GM06990 (cell line): ENCODE measurements at regions not wholly inside any gene's neighbourhood (a gene's known extent, or its start where the extent isn't known, plus 50 kb on each side); places are given as distances from the start of the nearest gene placed in this dataset.

Experiments
- DNase-seq: peaks from one replicate; pipeline ENCODE4 v3.0.0-alpha.2; 2011; ENCODE audit not compliant: insufficient read length; ENCODE audit errors: extremely low read depth
- H3K27me3 ChIP-seq: replicated peaks from 2 replicates; pipeline ENCODE4 v1.6.0; 2011; ENCODE audit warnings: low read length; ENCODE audit not compliant: control insufficient read depth, insufficient read depth
- H3K36me3 ChIP-seq: 2 replicates; pipeline ENCODE4 v1.5.1; 2011; ENCODE audit warnings: low read length; ENCODE audit not compliant: control insufficient read depth, insufficient read depth
- H3K4me3 ChIP-seq: replicated peaks from 2 replicates; pipeline ENCODE4 v1.5.1; 2011; ENCODE audit warnings: low read depth, mild to moderate bottlenecking, control low read depth, low read length
- TF ChIP-seq, protein P1 (sequence below): IDR thresholded peaks from 2 replicates; pipeline ENCODE4 v1.5.1; 2011; ENCODE audit warnings: low read length, control low read depth, mild to moderate bottlenecking, inconsistent platforms; ENCODE audit not compliant: insufficient read depth, poor library complexity, severe bottlenecking

DNA sequence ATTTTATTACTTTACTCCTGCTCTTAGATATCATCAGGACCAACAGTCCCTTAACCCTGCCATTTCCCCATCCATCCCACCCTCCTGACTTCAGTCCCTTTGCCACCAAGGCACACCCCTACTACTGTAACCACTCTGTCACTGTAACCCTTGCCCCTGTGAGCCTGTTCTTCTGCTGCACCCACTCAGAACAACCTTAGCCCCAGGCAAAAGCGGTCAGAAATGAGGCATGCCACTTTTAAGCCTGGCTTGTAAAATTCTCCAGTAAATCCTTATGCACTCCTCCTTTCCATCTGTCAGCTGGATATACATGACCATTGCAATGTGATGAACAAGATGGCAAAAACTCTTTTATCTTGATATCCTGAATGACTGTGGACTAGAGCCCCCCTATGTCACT lies 555.0 kb upstream of the PLXNA2 start:
- Histone ChIP-seq H3K27me3 (no peaks in the 10 kb centered on the region), H3K4me3 (no peak overlapping the region), H3K36me3 (no peaks in the 10 kb centered on the region)
- TF ChIP-seq, protein P1, sequence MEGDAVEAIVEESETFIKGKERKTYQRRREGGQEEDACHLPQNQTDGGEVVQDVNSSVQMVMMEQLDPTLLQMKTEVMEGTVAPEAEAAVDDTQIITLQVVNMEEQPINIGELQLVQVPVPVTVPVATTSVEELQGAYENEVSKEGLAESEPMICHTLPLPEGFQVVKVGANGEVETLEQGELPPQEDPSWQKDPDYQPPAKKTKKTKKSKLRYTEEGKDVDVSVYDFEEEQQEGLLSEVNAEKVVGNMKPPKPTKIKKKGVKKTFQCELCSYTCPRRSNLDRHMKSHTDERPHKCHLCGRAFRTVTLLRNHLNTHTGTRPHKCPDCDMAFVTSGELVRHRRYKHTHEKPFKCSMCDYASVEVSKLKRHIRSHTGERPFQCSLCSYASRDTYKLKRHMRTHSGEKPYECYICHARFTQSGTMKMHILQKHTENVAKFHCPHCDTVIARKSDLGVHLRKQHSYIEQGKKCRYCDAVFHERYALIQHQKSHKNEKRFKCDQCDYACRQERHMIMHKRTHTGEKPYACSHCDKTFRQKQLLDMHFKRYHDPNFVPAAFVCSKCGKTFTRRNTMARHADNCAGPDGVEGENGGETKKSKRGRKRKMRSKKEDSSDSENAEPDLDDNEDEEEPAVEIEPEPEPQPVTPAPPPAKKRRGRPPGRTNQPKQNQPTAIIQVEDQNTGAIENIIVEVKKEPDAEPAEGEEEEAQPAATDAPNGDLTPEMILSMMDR: no peak
- no peak for DNase-seq

- H3K27me3 ChIP-seq: no peaks in the 10 kb centered on the region
- H3K4me3 ChIP-seq: no peak overlapping the region
- TF ChIP-seq, protein P1: no peak
- DNase-seq: no peak
- H3K36me3 ChIP-seq: no peaks in the 10 kb centered on the region
Measured at GRCh38 chr1:208803011-208803811, 559.0 kb upstream of the PLXNA2 start.

DNA sequence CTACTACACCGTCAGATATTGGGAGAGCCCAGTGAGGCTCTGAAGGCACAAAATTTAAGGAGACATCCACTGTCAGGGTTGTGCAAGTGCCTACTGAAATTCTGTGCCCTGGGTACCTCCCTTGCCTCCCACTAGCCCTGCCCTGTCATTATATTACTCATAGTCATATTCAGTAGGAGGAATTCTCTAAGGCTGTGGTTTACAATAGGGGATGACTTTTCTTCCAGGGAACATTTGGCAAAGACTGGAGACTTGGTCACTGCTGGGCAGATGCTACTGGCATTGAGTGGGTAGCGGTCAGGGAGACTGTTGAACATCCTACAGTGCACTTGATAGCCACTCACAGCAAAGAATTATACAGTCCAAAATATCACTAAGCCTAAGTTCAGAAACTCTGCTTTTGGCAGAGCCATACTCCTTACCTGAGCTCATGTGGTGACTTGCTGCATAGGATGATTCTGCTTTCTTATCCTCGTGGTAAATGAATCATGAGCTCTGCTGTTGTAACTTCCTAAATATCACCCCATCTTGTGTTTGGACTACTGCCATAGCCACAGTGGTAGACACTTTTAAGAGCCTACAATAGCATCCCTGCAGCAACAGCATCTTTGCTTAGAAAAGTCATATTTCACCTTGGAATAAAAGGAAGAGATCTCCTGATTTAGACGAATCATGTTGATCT lies 563.4 kb upstream of the PLXNA2 start:
- H3K36me3 ChIP-seq: no peaks in the 10 kb centered on the region
- H3K4me3 ChIP-seq: no peak overlapping the region
- no peaks in the 10 kb centered on the region for H3K27me3 ChIP-seq
- DNase-seq: no peak
- TF ChIP-seq, protein P1: no peak

GRCh38 chr1:208808301-208808700 lies 564.1 kb upstream of the PLXNA2 start:
- TF ChIP-seq, protein P1: no peak

GRCh38 chr1:208809876-208810275 lies 565.7 kb upstream of the PLXNA2 start:
- TF ChIP-seq, protein P1: no peak
- Histone ChIP-seq H3K36me3 (no peaks in the 10 kb centered on the region), H3K4me3 (no peak overlapping the region), H3K27me3 (no peaks in the 10 kb centered on the region)
- no peak for DNase-seq

More at GRCh38 chr1:208808301-208808700, 564.1 kb upstream of the PLXNA2 start:
- Histone ChIP-seq H3K27me3 (no peaks in the 10 kb centered on the region), H3K36me3 (no peaks in the 10 kb centered on the region), H3K4me3 (no peak overlapping the region)
- no peak for DNase-seq
